HG02642 (cell line): ENCODE measurements at regions not wholly inside any gene's neighbourhood (a gene's known extent, or its start where the extent isn't known, plus 50 kb on each side); places are given as distances from the start of the nearest gene placed in this dataset.

Experiments used
- ATAC-seq: cut with Tn5 transposase; IDR thresholded peaks from one replicate; pipeline ENCODE4 v1.9.1; 2021; ENCODE audit warnings: mild to moderate bottlenecking; ENCODE audit not compliant: unreplicated experiment, poor library complexity

GRCh38 chr22:49294656-49295464, 532.8 kb downstream of the BRD1 start:
- ATAC-seq: no peak

- no peak for ATAC-seq
Observed at GRCh38 chr22:49292909-49293308, 534.8 kb downstream of the BRD1 start.

GRCh38 chr22:49291781-49292180, 535.9 kb downstream of the BRD1 start:
- ATAC-seq: no peak

GRCh38 chr22:49291169-49291568, 536.5 kb downstream of the BRD1 start:
- no peak for ATAC-seq

- no peak for ATAC-seq
Observed at GRCh38 chr22:49290711-49291110, 537.0 kb downstream of the BRD1 start.

- ATAC-seq: no peak
Observed at GRCh38 chr22:49289822-49290679, 537.6 kb downstream of the BRD1 start.

GRCh38 chr22:49286181-49286760, 541.4 kb downstream of the BRD1 start:
- no peak for ATAC-seq

GRCh38 chr22:49284931-49285330, 542.7 kb downstream of the BRD1 start:
- ATAC-seq: no peak

- no peak for ATAC-seq
Observed at GRCh38 chr22:49284056-49284784, 543.5 kb downstream of the BRD1 start.

GRCh38 chr22:49282596-49282995, 545.1 kb downstream of the BRD1 start:
- ATAC-seq: no peak

- no peak for ATAC-seq
Observed at GRCh38 chr22:49281467-49282340, 546.0 kb downstream of the BRD1 start.

- ATAC-seq: no peak
Observed at GRCh38 chr22:49278340-49278739, 549.3 kb downstream of the BRD1 start.

GRCh38 chr22:49276567-49276966, 551.1 kb downstream of the BRD1 start:
- no peak for ATAC-seq

GRCh38 chr22:49274754-49275380, 552.8 kb downstream of the BRD1 start:
- no peak for ATAC-seq

GRCh38 chr22:49272546-49273125, 555.0 kb downstream of the BRD1 start:
- no peak for ATAC-seq

GRCh38 chr22:49271831-49272230, 555.8 kb downstream of the BRD1 start:
- ATAC-seq: no peak

GRCh38 chr22:49271369-49271727, 556.3 kb downstream of the BRD1 start:
- ATAC-seq: no peak

GRCh38 chr22:49270595-49271368, 556.9 kb downstream of the BRD1 start:
- ATAC-seq: no peak
